ENCODE measurements at regions not wholly inside any gene's neighbourhood (a gene's known extent, or its start where the extent isn't known, plus 50 kb on each side); places are given as distances from the start of the nearest gene placed in this dataset.

- no peaks in the 10 kb centered on the region for H3K36me3 ChIP-seq (ENCODE audit: control insufficient read depth in 2 of 2, extremely low read depth in 1 of 2, insufficient read depth in 2 of 2, low read length in 2 of 2)
- H3K27me3 ChIP-seq (ENCODE audit: control insufficient read depth in 2 of 2, insufficient read depth in 2 of 2, low read length in 2 of 2), result no peaks in the 10 kb centered on the region
- H3K9ac ChIP-seq (replicated peaks; ENCODE audit: extremely low read depth, insufficient read depth, low read length), result no peak overlapping the region
- dilution Hi-C loops (cut with MboI; ENCODE audit: extremely low pct_ligation_motif_present, low sequenced_read_pairs) (no loop called here), intact Hi-C loops (cut with micrococcal nuclease) (loop anchor here (5.0 kb wide), 1 partner anchor 42 kb away; a partner anchor contains a TSS)
- H3K4me2 ChIP-seq (ENCODE audit: insufficient read depth, low read length), result no peak overlapping the region
- no peak overlapping the region for H3K27ac ChIP-seq (ENCODE audit: insufficient read depth, low read depth, low read length)
- H3K79me2 ChIP-seq (ENCODE audit: control insufficient read depth, insufficient read depth, low read length), result no peaks in the 10 kb centered on the region
- CTCF ChIA-PET, result no interaction called here
- peaks cover 17% of the 10 kb centered on the region for H3K4me1 ChIP-seq (ENCODE audit: control insufficient read depth, extremely low read depth, insufficient read depth, low read length)
- POLR2A ChIA-PET, result no interaction called here
- H2AFZ ChIP-seq (ENCODE audit: low read depth, low read length), result no peak overlapping the region
- TF ChIP-seq POLR2A (IDR thresholded peaks at IDR 0.05; ENCODE audit: low read depth, low read length), result no peak
- no peak for TF ChIP-seq JUN (IDR thresholded peaks at IDR 0.05; ENCODE audit: borderline replicate concordance, insufficient read depth, insufficient read length, low read depth)
- no peak for TF ChIP-seq CTCF (IDR thresholded peaks at IDR 0.05; ENCODE audit: extremely low read depth in 1 of 2, insufficient read depth in 1 of 2, low read depth in 1 of 2, low read length in 2 of 2)
- no peak for TF ChIP-seq EZH2 (IDR thresholded peaks at IDR 0.05; ENCODE audit: borderline replicate concordance, low read depth, low read length, severe bottlenecking)
- TF ChIP-seq GATA2 (IDR thresholded peaks at IDR 0.05; ENCODE audit: insufficient read depth, insufficient read length, low read depth, low read length), result no peak
- TF ChIP-seq, protein P1, sequence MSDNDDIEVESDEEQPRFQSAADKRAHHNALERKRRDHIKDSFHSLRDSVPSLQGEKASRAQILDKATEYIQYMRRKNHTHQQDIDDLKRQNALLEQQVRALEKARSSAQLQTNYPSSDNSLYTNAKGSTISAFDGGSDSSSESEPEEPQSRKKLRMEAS (IDR thresholded peaks at IDR 0.05; ENCODE audit: insufficient read depth, insufficient read length), result no peak
- TF ChIP-seq MYC (IDR thresholded peaks at IDR 0.05; ENCODE audit: low read depth, low read length), result no peak
- TF ChIP-seq FOS (IDR thresholded peaks at IDR 0.05; ENCODE audit: borderline replicate concordance, insufficient read depth, low read length), result no peak
- TF ChIP-seq POLR2AphosphoS5 (IDR thresholded peaks at IDR 0.05; ENCODE audit: insufficient read depth, low read depth, low read length), result no peak
- no peaks in the 10 kb centered on the region for H4K20me1 ChIP-seq (replicated peaks; ENCODE audit: control insufficient read depth, extremely low read depth, insufficient read depth, low read length)
- no peaks in the 10 kb centered on the region for H3K9me1 ChIP-seq (replicated peaks; ENCODE audit: control insufficient read depth, extremely low read depth, insufficient read depth, low read length)
- H3K4me3 ChIP-seq (replicated peaks in 1 of 3; ENCODE audit: insufficient read depth in 1 of 3, low read depth in 1 of 3, low read length in 3 of 3), result no peak overlapping the region
- H3K9me3 ChIP-seq (replicated peaks; ENCODE audit: control insufficient read depth, insufficient read depth, low read length), result no peaks in the 10 kb centered on the region
- DNase-seq (ENCODE audit: low read depth, low spot score), result no peak
- no TSS peak for BruUV-seq (replicated peaks)
- FAIRE-seq, result no peak
These were observed 182.2 kb upstream of the CRY1 start for GRCh38 chr12:107275530-107275929.
